Fibroblast of pulmonary artery (primary cell): ENCODE measurements at regions not wholly inside any gene's neighbourhood (a gene's known extent, or its start where the extent isn't known, plus 50 kb on each side); places are given as distances from the start of the nearest gene placed in this dataset.

Experiments
- DNase-seq: peaks from one replicate; pipeline ENCODE4 v3.0.0-alpha.2; 2010; ENCODE audit warnings: low read depth
- H3K4me3 ChIP-seq: replicated peaks from 2 replicates; pipeline ENCODE4 v1.5.1; 2011; ENCODE audit warnings: low read depth, mild to moderate bottlenecking, control low read depth, low read length, moderate library complexity
- CTCF ChIP-seq: IDR thresholded peaks from 2 replicates; pipeline ENCODE4 v1.5.1; 2011; ENCODE audit warnings: mild to moderate bottlenecking, control low read depth, low read length, inconsistent platforms; ENCODE audit errors: missing control alignments

GRCh38 chr12:97995559-97995958, 519.8 kb upstream of the TMPO start:
- TF ChIP-seq CTCF = no peak
- no peak overlapping the region for H3K4me3 ChIP-seq
- no peak for DNase-seq

- no peak overlapping the region for H3K4me3 ChIP-seq
- no peak for DNase-seq
- TF ChIP-seq CTCF = no peak
These were observed 514.0 kb upstream of the TMPO start for GRCh38 chr12:98001430-98001829.

- DNase-seq = peak; percentile 22
These were observed 512.4 kb upstream of the TMPO start for GRCh38 chr12:98002887-98003493.

GRCh38 chr12:98007963-98008362, 507.4 kb upstream of the TMPO start:
- TF ChIP-seq CTCF = no peak
- H3K4me3 ChIP-seq = no peak overlapping the region
- DNase-seq = no peak

More at GRCh38 chr12:98002887-98003493, 512.4 kb upstream of the TMPO start:
- no peak overlapping the region for H3K4me3 ChIP-seq
- TF ChIP-seq CTCF = peak; percentile 32

- no peak for DNase-seq
- no peak for TF ChIP-seq CTCF
- H3K4me3 ChIP-seq = no peak overlapping the region
These were observed 501.8 kb upstream of the TMPO start for GRCh38 chr12:98013560-98013959.

GRCh38 chr12:98018836-98019235, 496.6 kb upstream of the TMPO start:
- DNase-seq = no peak
- no peak for TF ChIP-seq CTCF
- no peak overlapping the region for H3K4me3 ChIP-seq

- H3K4me3 ChIP-seq = no peak overlapping the region
- TF ChIP-seq CTCF = no peak
- DNase-seq = no peak
These were observed 495.0 kb upstream of the TMPO start for GRCh38 chr12:98020376-98020775.
